Gastroesophageal sphincter (tissue), 4 donors: ENCODE measurements at regions not wholly inside any gene's neighbourhood (a gene's known extent, or its start where the extent isn't known, plus 50 kb on each side); places are given as distances from the start of the nearest gene placed in this dataset.

ENCODE experiments used
- ATAC-seq: fragments of 150-250 bp; one replicate; pipeline ENCODE4 v1.9.1; 2016; ENCODE audit warnings: mild to moderate bottlenecking, moderate library complexity
- H3K27ac ChIP-seq, 4 donors: fragments of 200-600 bp; sonication (generic) in 3 of 4; 1 replicate in 3 of 4; 2 replicates in 1 of 4; pipeline ENCODE4 v1.5.1; 2016 to 2019
- H3K27me3 ChIP-seq: fragments of 200-600 bp; sonication (generic); one replicate; pipeline ENCODE4 v1.5.1; 2019
- H3K36me3 ChIP-seq, 2 donors: fragments of 200-600 bp; sonication (generic); one replicate each; pipeline ENCODE4 v1.5.1; 2019; ENCODE audit warnings: control low read depth in 1 of 2
- H3K4me1 ChIP-seq, 3 donors: fragments of 200-600 bp; sonication (generic); 1 replicate in 2 of 3; 2 replicates in 1 of 3; pipeline ENCODE4 v1.5.1; 2016 to 2019; ENCODE audit warnings: control low read depth in 2 of 3
- H3K4me3 ChIP-seq, 2 donors: fragments of 200-600 bp; sonication (generic); one replicate each; pipeline ENCODE4 v1.5.1; 2019; ENCODE audit warnings: mild to moderate bottlenecking in 1 of 2, moderate library complexity in 1 of 2
- H3K9me3 ChIP-seq, 3 donors: fragments of 200-600 bp; sonication (generic); one replicate each; pipeline ENCODE4 v1.5.1; 2017 to 2019; ENCODE audit warnings: control low read depth in 2 of 3
- CTCF ChIP-seq, 4 experiments: fragments of 200-600 bp in 2 of 4; fragments of 450-650 bp in 2 of 4; sonication (generic) in 1 of 4; IDR thresholded peaks; one replicate each; pipeline ENCODE4 v1.5.1; 2017 to 2019; ENCODE audit warnings: antibody characterized with exemption in 4 of 4, mild to moderate bottlenecking in 2 of 4, moderate library complexity in 2 of 4
- EP300 ChIP-seq: sonication (generic); formaldehyde crosslinking; IDR thresholded peaks from one replicate; pipeline ENCODE4 v1.6.1; 2017; ENCODE audit warnings: antibody characterized with exemption, mild to moderate bottlenecking
- POLR2A ChIP-seq, 2 donors: fragments of 450-650 bp; IDR thresholded peaks; one replicate each; pipeline ENCODE4 v1.6.1; 2017; ENCODE audit warnings: antibody characterized with exemption in 2 of 2, mild to moderate bottlenecking in 2 of 2, moderate library complexity in 1 of 2
- POLR2AphosphoS5 ChIP-seq: sonication (generic); formaldehyde crosslinking; IDR thresholded peaks from one replicate; pipeline ENCODE4 v1.6.1; 2017; ENCODE audit warnings: antibody characterized with exemption
- WGBS, 2 donors: methylation state at CpG; one replicate each; pipeline ENCODE4 v1.1.5; 2018; ENCODE audit warnings: low coverage in 1 of 2; 5-methylcytosine and 5-hydroxymethylcytosine counted together

- Histone ChIP-seq H3K4me3 (no peak overlapping the region), H3K36me3 (no peaks in the 10 kb centered on the region), H3K9me3 (no peaks in the 10 kb centered on the region), H3K27ac (no peak overlapping the region), H3K27me3 (peaks cover 19% of the 10 kb centered on the region), H3K4me1 (no peaks in the 10 kb centered on the region)
- no peak for TF ChIP-seq EP300
- TF ChIP-seq POLR2AphosphoS5 = no peak
- TF ChIP-seq CTCF (IDR thresholded peaks at IDR 0.05) = no peak
- no peak for TF ChIP-seq POLR2A (IDR thresholded peaks at IDR 0.05)
- no peak for ATAC-seq
- 47 to 70% methylated on average over 2 to 5 of the region's 8 CpGs for WGBS, 2 donors
These were observed 231.8 kb downstream of the DRD1 start for GRCh38 chr5:175211956-175212756.

- H3K9me3 ChIP-seq = peaks cover 0 to 3% (median 0%) of the 10 kb centered on the region in 3 donors
- H3K27ac ChIP-seq = no peak overlapping the region
- WGBS, 2 donors = 41 to 51% methylated on average over 12 to 18 of the region's 18 CpGs
- no peak for TF ChIP-seq POLR2A (IDR thresholded peaks at IDR 0.05)
- no peaks in the 10 kb centered on the region for H3K4me1 ChIP-seq
- no peaks in the 10 kb centered on the region for H3K36me3 ChIP-seq
- no peak for ATAC-seq
- no peak overlapping the region for H3K4me3 ChIP-seq
- peaks cover 14% of the 10 kb centered on the region for H3K27me3 ChIP-seq
These were observed 236.5 kb downstream of the DRD1 start for GRCh38 chr5:175207321-175208040.

DNA sequence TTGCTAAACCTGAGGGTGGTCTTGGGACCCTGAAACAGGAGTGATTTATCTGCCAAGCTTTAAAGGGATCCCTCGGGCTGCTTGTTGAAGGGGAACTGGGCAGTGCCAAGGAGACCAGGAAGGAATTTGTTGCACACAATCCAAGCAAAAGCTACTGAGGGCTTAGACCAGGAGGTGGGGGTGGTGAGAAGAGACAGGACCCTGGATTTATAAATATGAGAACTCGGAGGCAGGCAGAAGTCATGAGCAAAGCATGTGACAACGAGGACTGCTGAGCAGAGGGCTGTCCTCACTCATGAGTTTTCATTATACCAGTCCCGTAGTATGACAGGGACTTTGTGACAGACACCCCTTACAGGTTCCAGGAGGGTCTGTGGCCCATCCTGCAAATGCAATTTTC lies 237.3 kb downstream of the DRD1 start:
- 34 to 80% methylated on average over 1 to 4 of the region's 4 CpGs for WGBS, 2 donors
- TF ChIP-seq CTCF (IDR thresholded peaks at IDR 0.05) (no peak), POLR2AphosphoS5 (no peak), EP300 (no peak), POLR2A (IDR thresholded peaks at IDR 0.05) (no peak)
- H3K9me3 ChIP-seq = peaks cover 0 to 8% (median 0%) of the 10 kb centered on the region in 3 donors
- H3K27ac ChIP-seq = no peak overlapping the region
- no peak overlapping the region for H3K4me3 ChIP-seq
- H3K36me3 ChIP-seq = no peaks in the 10 kb centered on the region
- peaks cover 14% of the 10 kb centered on the region for H3K27me3 ChIP-seq
- no peak for ATAC-seq
- no peaks in the 10 kb centered on the region for H3K4me1 ChIP-seq

DNA sequence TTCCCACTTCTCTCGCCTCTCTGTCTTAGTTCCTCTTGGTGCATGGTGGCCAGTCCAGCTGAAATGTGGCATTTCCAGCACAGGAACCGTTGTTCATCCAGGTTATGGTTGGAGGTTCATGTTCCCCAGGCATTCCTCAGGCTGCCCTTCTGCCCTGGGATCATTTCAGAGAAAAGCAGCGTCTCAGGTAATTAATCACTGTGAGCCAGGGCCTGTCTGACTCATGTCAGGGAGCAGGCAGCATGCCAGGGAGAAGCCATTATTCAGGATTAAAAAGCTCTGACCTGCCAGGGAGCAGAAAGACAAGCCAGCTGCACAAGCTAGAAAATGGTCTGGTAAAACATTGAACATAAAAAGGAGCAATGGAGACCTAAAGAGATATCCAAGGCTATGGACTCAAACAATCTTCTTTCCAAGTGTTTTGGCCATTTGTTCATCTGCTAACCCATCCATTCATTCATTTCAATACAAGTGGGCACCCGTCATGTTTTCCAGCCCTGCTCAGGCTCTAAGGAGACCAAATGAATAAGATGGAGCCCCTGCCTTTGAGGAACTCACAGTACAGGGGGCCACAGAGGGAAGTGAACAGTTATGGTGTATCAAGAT lies 241.4 kb downstream of the DRD1 start:
- Histone ChIP-seq H3K9me3 (peaks cover 0 to 8% (median 0%) of the 10 kb centered on the region in 3 donors), H3K36me3 (no peaks in the 10 kb centered on the region), H3K4me1 (no peaks in the 10 kb centered on the region), H3K4me3 (no peak overlapping the region), H3K27me3 (no peaks in the 10 kb centered on the region), H3K27ac (no peak overlapping the region)
- 22 to 34% methylated on average over 3 of the region's 4 CpGs for WGBS, 2 donors
- no peak for TF ChIP-seq EP300
- TF ChIP-seq POLR2A (IDR thresholded peaks at IDR 0.05) = no peak
- no peak for ATAC-seq

- H3K4me3 ChIP-seq = no peak overlapping the region
- no peaks in the 10 kb centered on the region for H3K27me3 ChIP-seq
- H3K36me3 ChIP-seq = no peaks in the 10 kb centered on the region
- no peak for TF ChIP-seq CTCF (IDR thresholded peaks at IDR 0.05)
- TF ChIP-seq EP300 = no peak
- no peak for TF ChIP-seq POLR2A (IDR thresholded peaks at IDR 0.05)
- no peak for TF ChIP-seq POLR2AphosphoS5
- no peaks in the 10 kb centered on the region for H3K4me1 ChIP-seq
- no peak overlapping the region for H3K27ac ChIP-seq
- ATAC-seq = no peak
- H3K9me3 ChIP-seq = peaks cover 0 to 8% (median 0%) of the 10 kb centered on the region in 3 donors
- WGBS, 2 donors = 53 to 58% methylated on average over 5 of the region's 5 CpGs
These were observed 242.6 kb downstream of the DRD1 start for GRCh38 chr5:175201393-175201792.
